ENCODE measurements at regions not wholly inside any gene's neighbourhood (a gene's known extent, or its start where the extent isn't known, plus 50 kb on each side); places are given as distances from the start of the nearest gene placed in this dataset.

DNA sequence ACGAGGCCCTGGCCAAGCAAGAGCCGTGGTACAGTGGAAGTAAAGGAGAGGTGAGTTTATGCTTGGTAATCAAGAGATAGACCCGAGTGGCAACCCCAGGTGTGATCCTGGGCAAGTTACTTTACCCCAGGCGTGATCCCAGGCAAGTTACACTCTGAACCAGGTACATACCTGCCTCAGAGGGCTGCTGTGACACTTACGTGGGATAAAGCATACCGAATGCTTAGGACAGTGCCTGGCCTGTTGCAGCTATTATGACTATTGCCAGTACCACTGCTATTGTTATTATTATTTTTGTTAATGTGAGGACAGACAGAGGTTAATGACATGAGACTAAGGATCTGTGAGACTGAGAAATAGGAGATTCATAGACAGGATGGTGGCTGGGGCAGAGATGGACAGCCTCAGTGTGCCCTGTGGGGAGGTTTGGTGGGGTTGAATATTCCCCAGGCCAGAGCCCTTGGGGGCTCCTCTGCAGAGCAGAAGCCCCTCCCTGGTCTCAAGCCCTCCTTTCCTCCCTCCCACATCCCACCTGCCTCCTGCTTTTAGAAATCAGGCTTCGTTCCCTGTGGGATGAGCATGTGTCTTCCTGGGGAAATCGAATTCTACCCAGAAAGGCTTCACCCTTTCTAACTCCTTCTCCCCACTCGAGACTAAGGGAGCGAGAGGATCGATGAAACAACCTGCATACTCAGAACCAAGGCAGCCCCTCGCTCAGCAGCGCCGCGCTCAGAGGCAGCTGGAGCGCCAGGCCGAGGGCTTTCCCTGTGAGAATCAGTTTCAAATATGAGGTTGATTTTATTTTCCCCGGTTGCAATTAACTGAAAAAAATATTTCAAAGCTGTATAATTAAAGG, 62.0 kb upstream of the SIX3 start:
- DNase-seq = no peak

DNA sequence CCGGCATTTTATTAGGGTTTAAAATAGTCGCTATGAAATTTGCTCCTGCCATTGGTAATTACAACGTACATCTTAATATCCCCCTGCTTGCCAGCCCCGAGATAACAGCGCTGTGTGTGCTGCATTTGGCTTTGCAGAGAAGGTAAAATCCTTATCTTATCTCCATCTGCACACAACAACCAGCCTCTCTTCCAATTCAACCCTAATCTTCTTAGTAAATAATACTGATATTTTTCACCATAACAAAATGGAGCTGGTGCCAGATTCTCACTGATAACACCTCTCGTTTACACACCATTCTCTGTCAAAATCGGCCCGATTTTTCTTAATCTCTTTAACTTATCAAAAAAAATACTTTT, 61.4 kb upstream of the SIX3 start:
- no peak for DNase-seq

DNA sequence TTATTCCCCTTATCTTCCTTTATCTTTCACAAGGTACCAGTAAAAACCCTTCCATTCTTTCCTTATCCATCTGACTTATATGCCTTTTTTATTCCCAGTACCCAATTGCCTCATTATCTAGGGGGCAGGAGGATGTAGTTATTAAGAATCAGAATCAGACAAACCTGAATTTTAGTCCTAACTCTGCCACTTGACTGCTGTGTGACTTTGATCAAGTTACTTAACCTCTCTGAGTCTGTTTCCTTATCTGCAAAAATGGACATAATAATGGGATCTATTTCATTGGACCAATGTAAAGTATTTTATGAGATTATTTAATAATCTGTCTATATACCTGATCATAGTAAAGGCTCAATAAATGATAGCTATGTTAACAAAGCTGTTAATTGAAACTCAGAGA, 59.6 kb upstream of the SIX3 start:
- DNase-seq = no peak

DNA sequence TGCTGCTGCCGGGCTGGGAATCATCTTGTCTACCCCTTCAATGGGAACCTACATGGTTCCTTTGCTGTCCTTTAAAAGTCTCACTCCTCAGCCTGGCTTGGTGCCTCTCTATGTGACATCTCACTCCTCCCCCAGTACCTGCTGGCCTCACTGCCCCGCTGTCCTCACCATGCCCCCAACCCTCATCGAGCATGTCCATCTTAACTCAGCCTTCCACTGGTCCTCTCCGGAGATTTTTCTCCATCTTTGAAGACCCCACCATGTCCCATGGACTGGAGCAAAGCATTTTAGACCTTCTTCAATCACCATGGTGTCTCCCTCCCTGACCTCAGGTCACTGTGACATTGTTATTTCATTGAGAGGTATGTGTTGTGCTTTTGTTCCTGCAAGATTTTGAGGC, 58.1 kb upstream of the SIX3 start:
- DNase-seq = no peak

DNA sequence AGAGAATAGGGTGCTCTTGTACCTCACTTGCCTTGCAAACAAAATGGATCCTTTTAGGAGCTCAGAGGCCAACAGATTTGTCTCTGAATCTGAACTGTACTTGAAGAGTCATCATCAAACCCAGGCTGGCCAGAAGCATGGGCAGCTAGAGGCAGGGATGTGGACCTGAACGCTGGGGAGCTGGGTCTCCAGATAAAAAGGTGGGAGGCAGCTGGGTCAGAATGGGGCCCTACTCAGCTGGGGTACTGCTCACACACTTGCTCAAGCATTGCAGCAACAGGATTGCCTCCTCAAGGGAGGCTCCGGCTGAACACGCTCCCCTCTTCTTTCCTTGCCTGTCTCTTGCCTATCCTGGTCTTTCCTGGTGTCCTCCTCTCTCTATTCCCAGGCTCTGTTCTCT, 57.3 kb upstream of the SIX3 start:
- DNase-seq = no peak

DNA sequence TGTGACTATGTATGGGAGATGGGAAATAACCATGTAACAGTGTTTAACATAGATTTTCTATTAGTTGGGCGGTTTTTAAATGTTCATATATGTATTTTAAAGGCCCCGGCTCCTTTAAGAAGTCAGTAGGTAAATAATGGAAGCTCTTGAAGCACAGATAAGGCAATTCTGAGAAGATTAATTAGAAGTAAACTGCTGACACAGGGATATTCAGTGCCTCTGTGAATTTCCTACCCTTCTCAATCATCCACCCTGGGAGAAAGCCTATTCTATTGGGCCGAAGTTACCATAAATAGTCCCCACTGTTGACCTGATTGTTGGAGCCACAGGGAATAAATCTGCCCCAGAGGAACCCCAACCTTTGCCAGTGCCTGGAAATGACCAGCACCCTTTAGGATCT, 56.8 kb upstream of the SIX3 start:
- DNase-seq = no peak

DNA sequence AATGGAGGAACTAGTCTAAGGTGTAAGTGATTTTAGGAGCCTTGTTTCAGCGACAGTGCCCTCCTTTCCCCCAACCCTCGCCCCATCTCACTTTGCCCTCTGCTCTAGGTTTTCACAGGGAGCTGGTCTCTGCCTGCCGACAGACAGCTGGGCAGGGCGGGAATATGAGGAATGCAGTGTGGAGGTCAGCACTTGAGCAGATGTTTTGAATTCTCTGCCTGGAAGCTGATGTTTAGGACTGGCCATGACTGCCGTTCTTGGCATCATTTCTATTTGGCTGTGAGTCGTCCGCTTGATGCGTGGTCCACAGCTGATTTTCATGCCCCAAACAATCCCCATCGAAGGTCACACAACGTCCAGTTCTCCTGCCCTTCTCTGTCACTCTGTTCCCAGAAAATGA, 55.1 kb upstream of the SIX3 start:
- DNase-seq = no peak

DNA sequence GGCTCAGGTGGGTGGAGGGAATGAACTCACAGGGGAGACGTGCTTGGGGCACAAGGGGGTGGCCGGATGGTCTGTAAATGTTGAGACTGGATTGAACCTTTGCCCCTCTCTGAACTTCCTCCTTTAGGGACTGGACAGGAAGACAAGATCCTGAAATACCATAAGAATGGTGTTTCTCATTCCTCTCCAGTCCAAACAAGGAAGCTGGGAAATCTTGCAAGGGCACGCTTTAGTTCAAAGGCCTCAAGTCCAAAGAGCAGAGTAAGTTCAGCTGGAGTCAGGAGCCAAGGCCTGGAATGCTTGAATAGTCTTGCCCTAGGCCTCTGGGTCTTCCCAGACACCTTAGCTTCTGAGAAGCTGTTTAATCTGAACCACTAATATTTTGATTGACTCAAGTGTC, 52.4 kb upstream of the SIX3 start:
- no peak for DNase-seq

Data from NCI-H1436 treated with DMSO at 0.1 percent for 48 hours (cell line).